ENCODE measurements at regions not wholly inside any gene's neighbourhood (a gene's known extent, or its start where the extent isn't known, plus 50 kb on each side); places are given as distances from the start of the nearest gene placed in this dataset.

GRCh38 chr12:72836194-72836593 lies 564.0 kb downstream of the TRHDE start:
- Histone ChIP-seq H3K27me3 (ENCODE audit: control insufficient read depth in 3 of 3, insufficient read depth in 3 of 3, low read length in 3 of 3) (no peaks in the 10 kb centered on the region), H3K9ac (ENCODE audit: low read depth in 1 of 3, low read length in 3 of 3) (no peak overlapping the region), H3K36me3 (ENCODE audit: control insufficient read depth in 3 of 3, insufficient read depth in 3 of 3, low read length in 3 of 3) (no peaks in the 10 kb centered on the region), H3K27ac (ENCODE audit: low read depth, low read length) (no peak overlapping the region), H3K4me3 (ENCODE audit: low read length in 3 of 3) (no peak overlapping the region), H3K9me3 (ENCODE audit: control insufficient read depth in 3 of 3, low read length in 3 of 3) (no peaks in the 10 kb centered on the region), H3K4me1 (ENCODE audit: control insufficient read depth in 3 of 3, insufficient read depth in 3 of 3, low read length in 3 of 3) (no peaks in the 10 kb centered on the region)

GRCh38 chr12:72839696-72840095 lies 567.5 kb downstream of the TRHDE start:
- H3K36me3 ChIP-seq (ENCODE audit: control insufficient read depth in 3 of 3, insufficient read depth in 3 of 3, low read length in 3 of 3): no peaks in the 10 kb centered on the region
- no peak overlapping the region for H3K4me3 ChIP-seq (ENCODE audit: low read length in 3 of 3)
- no peaks in the 10 kb centered on the region for H3K27me3 ChIP-seq (ENCODE audit: control insufficient read depth in 3 of 3, insufficient read depth in 3 of 3, low read length in 3 of 3)
- no peaks in the 10 kb centered on the region for H3K9me3 ChIP-seq (ENCODE audit: control insufficient read depth in 3 of 3, low read length in 3 of 3)
- H3K4me1 ChIP-seq (ENCODE audit: control insufficient read depth in 3 of 3, insufficient read depth in 3 of 3, low read length in 3 of 3): no peaks in the 10 kb centered on the region
- no peak overlapping the region for H3K27ac ChIP-seq (ENCODE audit: low read depth, low read length)
- no peak overlapping the region for H3K9ac ChIP-seq (ENCODE audit: low read depth in 1 of 3, low read length in 3 of 3)

- H3K9ac ChIP-seq (ENCODE audit: low read depth in 1 of 3, low read length in 3 of 3): no peak overlapping the region
- H3K36me3 ChIP-seq (ENCODE audit: control insufficient read depth in 3 of 3, insufficient read depth in 3 of 3, low read length in 3 of 3): no peaks in the 10 kb centered on the region
- no peaks in the 10 kb centered on the region for H3K27me3 ChIP-seq (ENCODE audit: control insufficient read depth in 3 of 3, insufficient read depth in 3 of 3, low read length in 3 of 3)
- H3K27ac ChIP-seq (ENCODE audit: low read depth, low read length): no peak overlapping the region
- no peak overlapping the region for H3K4me3 ChIP-seq (ENCODE audit: low read length in 3 of 3)
- no peaks in the 10 kb centered on the region for H3K9me3 ChIP-seq (ENCODE audit: control insufficient read depth in 3 of 3, low read length in 3 of 3)
- no peaks in the 10 kb centered on the region for H3K4me1 ChIP-seq (ENCODE audit: control insufficient read depth in 3 of 3, insufficient read depth in 3 of 3, low read length in 3 of 3)
These were observed 591.5 kb downstream of the TRHDE start for GRCh38 chr12:72863671-72864070.

- Histone ChIP-seq H3K36me3 (ENCODE audit: control insufficient read depth in 3 of 3, insufficient read depth in 3 of 3, low read length in 3 of 3) (no peaks in the 10 kb centered on the region), H3K4me3 (ENCODE audit: low read length in 3 of 3) (no peak overlapping the region), H3K27ac (ENCODE audit: low read depth, low read length) (no peak overlapping the region), H3K27me3 (ENCODE audit: control insufficient read depth in 3 of 3, insufficient read depth in 3 of 3, low read length in 3 of 3) (no peaks in the 10 kb centered on the region), H3K4me1 (ENCODE audit: control insufficient read depth in 3 of 3, insufficient read depth in 3 of 3, low read length in 3 of 3) (no peaks in the 10 kb centered on the region), H3K9ac (ENCODE audit: low read depth in 1 of 3, low read length in 3 of 3) (no peak overlapping the region), H3K9me3 (ENCODE audit: control insufficient read depth in 3 of 3, low read length in 3 of 3) (no peaks in the 10 kb centered on the region)
These were observed 593.8 kb downstream of the TRHDE start for GRCh38 chr12:72865921-72866320.

- Histone ChIP-seq H3K27me3 (ENCODE audit: control insufficient read depth in 3 of 3, insufficient read depth in 3 of 3, low read length in 3 of 3) (no peaks in the 10 kb centered on the region), H3K4me3 (ENCODE audit: low read length in 3 of 3) (no peak overlapping the region), H3K27ac (ENCODE audit: low read depth, low read length) (no peak overlapping the region), H3K36me3 (ENCODE audit: control insufficient read depth in 3 of 3, insufficient read depth in 3 of 3, low read length in 3 of 3) (no peaks in the 10 kb centered on the region), H3K9me3 (ENCODE audit: control insufficient read depth in 3 of 3, low read length in 3 of 3) (no peaks in the 10 kb centered on the region), H3K9ac (ENCODE audit: low read depth in 1 of 3, low read length in 3 of 3) (no peak overlapping the region), H3K4me1 (ENCODE audit: control insufficient read depth in 3 of 3, insufficient read depth in 3 of 3, low read length in 3 of 3) (no peaks in the 10 kb centered on the region)
These were observed 596.9 kb downstream of the TRHDE start for GRCh38 chr12:72869024-72869423.

GRCh38 chr12:72872238-72872887 lies 600.2 kb downstream of the TRHDE start:
- Histone ChIP-seq H3K9ac (ENCODE audit: low read depth in 1 of 3, low read length in 3 of 3) (no peak overlapping the region), H3K4me1 (ENCODE audit: control insufficient read depth in 3 of 3, insufficient read depth in 3 of 3, low read length in 3 of 3) (no peaks in the 10 kb centered on the region), H3K4me3 (ENCODE audit: low read length in 3 of 3) (no peak overlapping the region), H3K9me3 (ENCODE audit: control insufficient read depth in 3 of 3, low read length in 3 of 3) (peaks cover 0 to 2% (median 0%) of the 10 kb centered on the region in 3 donors), H3K36me3 (ENCODE audit: control insufficient read depth in 3 of 3, insufficient read depth in 3 of 3, low read length in 3 of 3) (no peaks in the 10 kb centered on the region), H3K27ac (ENCODE audit: low read depth, low read length) (no peak overlapping the region), H3K27me3 (ENCODE audit: control insufficient read depth in 3 of 3, insufficient read depth in 3 of 3, low read length in 3 of 3) (no peaks in the 10 kb centered on the region)

GRCh38 chr12:72872996-72873395 lies 600.8 kb downstream of the TRHDE start:
- no peak overlapping the region for H3K4me3 ChIP-seq (ENCODE audit: low read length in 3 of 3)
- no peaks in the 10 kb centered on the region for H3K27me3 ChIP-seq (ENCODE audit: control insufficient read depth in 3 of 3, insufficient read depth in 3 of 3, low read length in 3 of 3)
- H3K4me1 ChIP-seq (ENCODE audit: control insufficient read depth in 3 of 3, insufficient read depth in 3 of 3, low read length in 3 of 3): no peaks in the 10 kb centered on the region
- no peaks in the 10 kb centered on the region for H3K36me3 ChIP-seq (ENCODE audit: control insufficient read depth in 3 of 3, insufficient read depth in 3 of 3, low read length in 3 of 3)
- no peak overlapping the region for H3K9ac ChIP-seq (ENCODE audit: low read depth in 1 of 3, low read length in 3 of 3)
- no peak overlapping the region for H3K27ac ChIP-seq (ENCODE audit: low read depth, low read length)
- peaks cover 0 to 2% (median 0%) of the 10 kb centered on the region in 3 donors for H3K9me3 ChIP-seq (ENCODE audit: control insufficient read depth in 3 of 3, low read length in 3 of 3)

GRCh38 chr12:72876092-72876491 lies 603.9 kb downstream of the TRHDE start:
- H3K9ac ChIP-seq (ENCODE audit: low read depth in 1 of 3, low read length in 3 of 3): no peak overlapping the region
- H3K36me3 ChIP-seq (ENCODE audit: control insufficient read depth in 3 of 3, insufficient read depth in 3 of 3, low read length in 3 of 3): no peaks in the 10 kb centered on the region
- no peaks in the 10 kb centered on the region for H3K27me3 ChIP-seq (ENCODE audit: control insufficient read depth in 3 of 3, insufficient read depth in 3 of 3, low read length in 3 of 3)
- no peak overlapping the region for H3K27ac ChIP-seq (ENCODE audit: low read depth, low read length)
- no peaks in the 10 kb centered on the region for H3K4me1 ChIP-seq (ENCODE audit: control insufficient read depth in 3 of 3, insufficient read depth in 3 of 3, low read length in 3 of 3)
- H3K4me3 ChIP-seq (ENCODE audit: low read length in 3 of 3): no peak overlapping the region
- H3K9me3 ChIP-seq (ENCODE audit: control insufficient read depth in 3 of 3, low read length in 3 of 3): peaks cover 0 to 2% (median 0%) of the 10 kb centered on the region in 3 donors

GRCh38 chr12:72888693-72889092 lies 616.5 kb downstream of the TRHDE start:
- H3K4me3 ChIP-seq (ENCODE audit: low read length in 3 of 3): no peak overlapping the region
- H3K9me3 ChIP-seq (ENCODE audit: control insufficient read depth in 3 of 3, low read length in 3 of 3): no peaks in the 10 kb centered on the region
- H3K9ac ChIP-seq (ENCODE audit: low read depth in 1 of 3, low read length in 3 of 3): no peak overlapping the region
- no peaks in the 10 kb centered on the region for H3K36me3 ChIP-seq (ENCODE audit: control insufficient read depth in 3 of 3, insufficient read depth in 3 of 3, low read length in 3 of 3)
- no peaks in the 10 kb centered on the region for H3K4me1 ChIP-seq (ENCODE audit: control insufficient read depth in 3 of 3, insufficient read depth in 3 of 3, low read length in 3 of 3)
- no peak overlapping the region for H3K27ac ChIP-seq (ENCODE audit: low read depth, low read length)
- H3K27me3 ChIP-seq (ENCODE audit: control insufficient read depth in 3 of 3, insufficient read depth in 3 of 3, low read length in 3 of 3): no peaks in the 10 kb centered on the region

GRCh38 chr12:72889791-72890190 lies 617.6 kb downstream of the TRHDE start:
- no peak overlapping the region for H3K27ac ChIP-seq (ENCODE audit: low read depth, low read length)
- no peak overlapping the region for H3K9ac ChIP-seq (ENCODE audit: low read depth in 1 of 3, low read length in 3 of 3)
- no peaks in the 10 kb centered on the region for H3K36me3 ChIP-seq (ENCODE audit: control insufficient read depth in 3 of 3, insufficient read depth in 3 of 3, low read length in 3 of 3)
- H3K9me3 ChIP-seq (ENCODE audit: control insufficient read depth in 3 of 3, low read length in 3 of 3): no peaks in the 10 kb centered on the region
- no peaks in the 10 kb centered on the region for H3K27me3 ChIP-seq (ENCODE audit: control insufficient read depth in 3 of 3, insufficient read depth in 3 of 3, low read length in 3 of 3)
- no peak overlapping the region for H3K4me3 ChIP-seq (ENCODE audit: low read length in 3 of 3)
- H3K4me1 ChIP-seq (ENCODE audit: control insufficient read depth in 3 of 3, insufficient read depth in 3 of 3, low read length in 3 of 3): no peaks in the 10 kb centered on the region

Data from skeletal muscle tissue (tissue), 3 donors.